Upper lobe of left lung (tissue), 6 donors: ENCODE measurements at regions not wholly inside any gene's neighbourhood (a gene's known extent, or its start where the extent isn't known, plus 50 kb on each side); places are given as distances from the start of the nearest gene placed in this dataset.
A peak's percentile ranks its signal among the peaks of the same experiment; 100 is the strongest.
"Not testable (repeated sequence)": the region's sequence is repeated elsewhere in the genome, so short reads cannot be mapped to it uniquely, and the experiment has no call there.

Source experiments
- ATAC-seq, 2 donors: fragments of 200-7000 bp; cut with Tn5 transposase; one replicate each; pipeline ENCODE4 v1.9.1; 2022; ENCODE audit warnings: mild to moderate bottlenecking in 2 of 2, moderate library complexity in 2 of 2; ENCODE audit not compliant: low FRiP score in 2 of 2
- DNase-seq, 2 donors: peaks; one replicate each; pipeline ENCODE4 v3.0.0-alpha.2; 2019 to 2020
- H3K27ac ChIP-seq, 4 donors: fragments of 200-600 bp; sonication (generic); one replicate each; pipeline ENCODE4 v1.5.1; 2016 to 2019
- H3K27me3 ChIP-seq, 4 donors: fragments of 200-600 bp; sonication (generic); one replicate each; pipeline ENCODE4 v1.5.1; 2017 to 2019
- H3K36me3 ChIP-seq, 4 donors: fragments of 200-600 bp; sonication (generic); one replicate each; pipeline ENCODE4 v1.5.1; 2016 to 2019
- H3K4me1 ChIP-seq, 4 donors: fragments of 200-600 bp; sonication (generic); one replicate each; pipeline ENCODE4 v1.5.1; 2018 to 2019
- H3K4me3 ChIP-seq, 4 donors: fragments of 200-600 bp; sonication (generic); one replicate each; pipeline ENCODE4 v1.5.1; 2017 to 2019; ENCODE audit warnings: mild to moderate bottlenecking in 2 of 4, moderate library complexity in 1 of 4
- H3K9me3 ChIP-seq, 4 donors: fragments of 200-600 bp; sonication (generic); one replicate each; pipeline ENCODE4 v1.5.1; 2018 to 2019
- CTCF ChIP-seq, 6 experiments: fragments of 450-650 bp in 4 of 6; fragments of 200-600 bp in 2 of 6; sonication (generic) in 2 of 6; IDR thresholded peaks; one replicate each; pipeline ENCODE4 v1.5.1; 2016 to 2019; ENCODE audit warnings: antibody characterized with exemption in 6 of 6
- EP300 ChIP-seq, 4 donors: sonication (generic); formaldehyde crosslinking; IDR thresholded peaks; one replicate each; pipeline ENCODE4 v1.5.1; 2017; ENCODE audit warnings: antibody characterized with exemption in 4 of 4, control low read depth in 2 of 4
- POLR2A ChIP-seq, 4 donors: fragments of 450-650 bp; IDR thresholded peaks; one replicate each; pipeline ENCODE4 v1.5.1; 2016 to 2017; ENCODE audit warnings: antibody characterized with exemption in 4 of 4, mild to moderate bottlenecking in 2 of 4
- POLR2AphosphoS5 ChIP-seq, 2 donors: sonication (generic); formaldehyde crosslinking; IDR thresholded peaks; one replicate each; pipeline ENCODE4 v1.5.1; 2017; ENCODE audit warnings: antibody characterized with exemption in 2 of 2
- WGBS, 2 donors: methylation state at CpG; one replicate each; pipeline ENCODE4 v1.1.5; 2017 to 2018; 5-methylcytosine and 5-hydroxymethylcytosine counted together
- donor health status: DM: no; HTN: no; CAD: no; lungs with moderate emphysema.
- donor health status: DM: no; HTN: yes; CAD: no; lungs with severe emphysema.

DNA sequence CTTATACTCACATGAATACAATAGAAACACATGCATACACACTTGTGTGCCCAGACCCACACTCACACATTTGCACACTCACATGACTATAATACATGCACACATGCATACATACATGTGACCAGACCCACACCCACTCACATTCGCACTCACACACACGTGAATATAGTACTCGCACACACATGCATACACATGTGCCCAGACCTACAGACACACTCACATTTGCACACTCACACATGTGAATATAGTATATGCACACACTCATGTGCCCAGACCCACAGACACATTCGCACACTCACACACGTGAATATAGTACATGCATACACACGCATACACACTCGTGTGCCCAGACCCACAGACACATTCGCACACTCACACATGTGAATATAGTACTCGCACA, 197.4 kb upstream of the ZNF469 start:
- not testable (repeated sequence) for H3K27ac ChIP-seq, H3K4me1 ChIP-seq, ATAC-seq, H3K9me3 ChIP-seq, H3K36me3 ChIP-seq, H3K4me3 ChIP-seq, DNase-seq, H3K27me3 ChIP-seq
- 90 to 98% methylated on average over 5 to 6 of the region's 9 CpGs for WGBS, 2 donors

GRCh38 chr16:88185976-88186888, 196.5 kb upstream of the ZNF469 start:
- not testable (repeated sequence) for H3K27ac ChIP-seq, H3K27me3 ChIP-seq, H3K36me3 ChIP-seq, H3K4me3 ChIP-seq, H3K4me1 ChIP-seq, H3K9me3 ChIP-seq
- DNase-seq (peak in 1 of 2 donors; percentile 74), ATAC-seq (peak in 1 of 2 donors; percentile 86)
- 70 to 78% methylated on average over 22 to 53 of the region's 55 CpGs for WGBS, 2 donors

GRCh38 chr16:88186889-88187870, 195.6 kb upstream of the ZNF469 start:
- H3K4me1 ChIP-seq, H3K4me3 ChIP-seq, ATAC-seq, H3K27me3 ChIP-seq, H3K36me3 ChIP-seq, H3K27ac ChIP-seq, H3K9me3 ChIP-seq: not testable (repeated sequence)
- 79% methylated on average over 11 to 13 of the region's 27 CpGs for WGBS, 2 donors
- DNase-seq, result peak in 1 of 2 donors; percentile 38

GRCh38 chr16:88188171-88188895, 194.4 kb upstream of the ZNF469 start:
- H3K4me3 ChIP-seq, H3K9me3 ChIP-seq, ATAC-seq, H3K4me1 ChIP-seq, H3K27me3 ChIP-seq, H3K27ac ChIP-seq, H3K36me3 ChIP-seq, DNase-seq: not testable (repeated sequence)
- WGBS, 2 donors, result 60 to 75% methylated on average over 1 of the region's 13 CpGs

- not testable (repeated sequence) for H3K27ac ChIP-seq, H3K36me3 ChIP-seq, H3K4me1 ChIP-seq, DNase-seq, H3K27me3 ChIP-seq, H3K9me3 ChIP-seq, ATAC-seq, H3K4me3 ChIP-seq
- 61 to 67% methylated on average over 1 to 3 of the region's 3 CpGs for WGBS, 2 donors
Observed at GRCh38 chr16:88190592-88191095, 192.1 kb upstream of the ZNF469 start.

DNA sequence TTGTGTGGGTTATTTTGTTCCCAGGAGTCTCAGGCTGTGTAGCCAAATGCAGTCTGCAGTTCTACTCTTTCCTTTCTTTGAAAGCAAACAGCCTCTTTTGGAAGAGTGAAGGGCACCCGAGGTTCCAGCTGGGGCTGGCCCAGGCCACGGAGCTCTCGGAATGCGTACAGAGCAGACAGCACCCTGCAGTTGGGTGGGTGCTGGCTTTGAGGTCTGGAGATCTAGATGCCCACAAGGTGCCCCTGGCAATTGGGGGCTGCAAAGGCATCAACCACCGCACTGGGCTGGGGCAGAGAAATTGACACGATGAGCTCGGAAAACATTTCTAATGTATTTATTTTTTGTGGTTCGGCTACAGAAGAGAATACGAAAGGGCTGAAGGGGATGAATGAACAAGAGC, 191.6 kb upstream of the ZNF469 start:
- H3K9me3 ChIP-seq, H3K36me3 ChIP-seq, DNase-seq, H3K27me3 ChIP-seq, H3K4me1 ChIP-seq, H3K4me3 ChIP-seq, H3K27ac ChIP-seq, ATAC-seq: not testable (repeated sequence)
- WGBS, 2 donors, result 88 to 97% methylated on average over 6 to 9 of the region's 9 CpGs

DNA sequence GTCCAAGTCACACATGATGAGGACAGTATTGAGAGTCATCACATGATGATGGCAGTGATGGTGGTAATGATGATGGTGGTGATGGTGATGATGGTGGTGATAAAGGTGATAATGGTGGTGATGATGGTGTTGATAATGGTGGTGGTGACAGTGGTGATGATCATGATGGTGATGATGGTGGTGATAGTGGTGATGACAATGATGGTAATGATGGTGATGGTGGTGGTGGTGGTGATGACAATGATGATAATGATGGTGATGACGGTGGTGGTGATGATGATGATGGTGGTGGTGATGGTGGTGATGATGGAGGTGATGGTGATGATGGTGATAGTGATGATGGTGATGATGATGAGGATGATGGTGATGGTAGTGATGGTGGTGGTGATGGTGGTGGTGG, 190.2 kb upstream of the ZNF469 start:
- H3K4me3 ChIP-seq, result no peak overlapping the region
- no peaks in the 10 kb centered on the region for H3K27me3 ChIP-seq
- no peaks in the 10 kb centered on the region for H3K4me1 ChIP-seq
- no peaks in the 10 kb centered on the region for H3K36me3 ChIP-seq
- TF ChIP-seq POLR2A (IDR thresholded peaks at IDR 0.05) (no peak), EP300 (IDR thresholded peaks at IDR 0.05) (no peak), POLR2AphosphoS5 (IDR thresholded peaks at IDR 0.05) (no peak), CTCF (IDR thresholded peaks at IDR 0.05) (no peak)
- WGBS, 2 donors, result 94 to 100% methylated on average over 1 of the region's 1 CpG
- H3K27ac ChIP-seq, result no peak overlapping the region
- H3K9me3 ChIP-seq, result peaks cover 0 to 8% (median 0%) of the 10 kb centered on the region in 4 donors
- no peak for DNase-seq
- ATAC-seq, result no peak
